ENCODE measurements at regions not wholly inside any gene's neighbourhood (a gene's known extent, or its start where the extent isn't known, plus 50 kb on each side); places are given as distances from the start of the nearest gene placed in this dataset.
A peak's percentile ranks its signal among the peaks of the same experiment; 100 is the strongest.

DNA sequence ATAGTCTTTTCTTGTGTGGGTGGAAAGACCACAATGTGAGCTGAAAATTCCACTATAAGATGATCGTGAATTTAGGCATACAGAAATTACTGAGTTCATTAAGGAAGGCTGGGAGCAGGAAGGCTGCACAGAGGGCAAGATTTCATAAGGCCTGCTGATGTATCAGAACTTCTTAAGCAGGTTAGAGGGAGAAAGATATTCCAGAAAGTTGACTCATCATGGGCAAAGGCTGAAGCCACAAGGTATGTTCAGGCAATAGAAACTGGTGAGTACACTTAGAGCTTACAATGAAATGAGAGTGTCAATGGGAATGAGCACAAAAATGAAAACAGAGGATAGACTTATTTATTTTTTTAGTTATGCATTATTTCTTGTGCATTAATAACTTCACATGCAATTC, 618.6 kb downstream of the CBLN4 start:
- TF ChIP-seq, protein P1, sequence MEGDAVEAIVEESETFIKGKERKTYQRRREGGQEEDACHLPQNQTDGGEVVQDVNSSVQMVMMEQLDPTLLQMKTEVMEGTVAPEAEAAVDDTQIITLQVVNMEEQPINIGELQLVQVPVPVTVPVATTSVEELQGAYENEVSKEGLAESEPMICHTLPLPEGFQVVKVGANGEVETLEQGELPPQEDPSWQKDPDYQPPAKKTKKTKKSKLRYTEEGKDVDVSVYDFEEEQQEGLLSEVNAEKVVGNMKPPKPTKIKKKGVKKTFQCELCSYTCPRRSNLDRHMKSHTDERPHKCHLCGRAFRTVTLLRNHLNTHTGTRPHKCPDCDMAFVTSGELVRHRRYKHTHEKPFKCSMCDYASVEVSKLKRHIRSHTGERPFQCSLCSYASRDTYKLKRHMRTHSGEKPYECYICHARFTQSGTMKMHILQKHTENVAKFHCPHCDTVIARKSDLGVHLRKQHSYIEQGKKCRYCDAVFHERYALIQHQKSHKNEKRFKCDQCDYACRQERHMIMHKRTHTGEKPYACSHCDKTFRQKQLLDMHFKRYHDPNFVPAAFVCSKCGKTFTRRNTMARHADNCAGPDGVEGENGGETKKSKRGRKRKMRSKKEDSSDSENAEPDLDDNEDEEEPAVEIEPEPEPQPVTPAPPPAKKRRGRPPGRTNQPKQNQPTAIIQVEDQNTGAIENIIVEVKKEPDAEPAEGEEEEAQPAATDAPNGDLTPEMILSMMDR (conservative IDR thresholded peaks at IDR 0.05): no peak
- TF ChIP-seq EZH2 (IDR thresholded peaks at IDR 0.05; ENCODE audit: low read depth): no peak
- CTCF ChIA-PET: no interaction called here
- peak in 1 of 2 experiments; percentile 55 for DNase-seq

GRCh38 chr20:55375920-55376319, 629.4 kb downstream of the CBLN4 start:
- Histone ChIP-seq H3K4me3 (no peak overlapping the region), H4K20me1 (ENCODE audit: insufficient read depth) (no peaks in the 10 kb centered on the region; the same call in 1 of the 2 replicates), H3K79me2 (ENCODE audit: low read depth) (no peaks in the 10 kb centered on the region), H3F3A (ENCODE audit: insufficient read depth, low read depth) (no peaks in the 10 kb centered on the region), H3K27ac (no peak overlapping the region), H3K9me3 (ENCODE audit: insufficient read depth, low read depth) (no peaks in the 10 kb centered on the region), H3K36me3 (ENCODE audit: low read depth) (no peaks in the 10 kb centered on the region), H2AFZ (0 out of 2 replicates have a peak overlapping the region, but pooled peaks have one; percentile 3), H3K4me1 (replicated peaks; ENCODE audit: insufficient read depth) (no peaks in the 10 kb centered on the region), H3K9me2 (ENCODE audit: insufficient read depth) (no peaks in the 10 kb centered on the region), H3K4me2 (no peak overlapping the region), H3K27me3 (ENCODE audit: insufficient read depth, low read depth) (no peaks in the 10 kb centered on the region)
- intact Hi-C loops (cut with micrococcal nuclease; ENCODE audit: unreplicated experiment): no loop called here
- no TSS peak for BruUV-seq (replicated peaks)
- DNase-seq: no peak
- no peak for TF ChIP-seq EZH2 (IDR thresholded peaks at IDR 0.05; ENCODE audit: low read depth)
- CTCF ChIA-PET: no interaction called here
- POLR2A ChIA-PET (ENCODE audit: unreplicated experiment): no interaction called here

More for the DNA sequence above, 618.6 kb downstream of the CBLN4 start:
- no peaks in the 10 kb centered on the region for H3K9me3 ChIP-seq (ENCODE audit: insufficient read depth, low read depth)
- H4K20me1 ChIP-seq (ENCODE audit: insufficient read depth): no peaks in the 10 kb centered on the region
- POLR2A ChIA-PET (ENCODE audit: unreplicated experiment): no interaction called here
- H2AFZ ChIP-seq: peak overlapping the region; percentile 9; the same call in 1 of the 2 replicates
- no TSS peak for BruUV-seq (replicated peaks)
- no peak overlapping the region for H3K27ac ChIP-seq
- H3K79me2 ChIP-seq (ENCODE audit: low read depth): no peaks in the 10 kb centered on the region
- no peaks in the 10 kb centered on the region for H3K36me3 ChIP-seq (ENCODE audit: low read depth)
- H3K4me3 ChIP-seq: no peak overlapping the region
- no peaks in the 10 kb centered on the region for H3K9me2 ChIP-seq (ENCODE audit: insufficient read depth)
- intact Hi-C loops (cut with micrococcal nuclease; ENCODE audit: unreplicated experiment): no loop called here
- no peaks in the 10 kb centered on the region; the same call in 1 of the 2 replicates for H3K27me3 ChIP-seq (ENCODE audit: insufficient read depth, low read depth)
- peak overlapping the region; percentile 51 for H3K4me2 ChIP-seq
- no peaks in the 10 kb centered on the region for H3K4me1 ChIP-seq (replicated peaks; ENCODE audit: insufficient read depth)
- H3F3A ChIP-seq (ENCODE audit: insufficient read depth, low read depth): no peaks in the 10 kb centered on the region

DNA sequence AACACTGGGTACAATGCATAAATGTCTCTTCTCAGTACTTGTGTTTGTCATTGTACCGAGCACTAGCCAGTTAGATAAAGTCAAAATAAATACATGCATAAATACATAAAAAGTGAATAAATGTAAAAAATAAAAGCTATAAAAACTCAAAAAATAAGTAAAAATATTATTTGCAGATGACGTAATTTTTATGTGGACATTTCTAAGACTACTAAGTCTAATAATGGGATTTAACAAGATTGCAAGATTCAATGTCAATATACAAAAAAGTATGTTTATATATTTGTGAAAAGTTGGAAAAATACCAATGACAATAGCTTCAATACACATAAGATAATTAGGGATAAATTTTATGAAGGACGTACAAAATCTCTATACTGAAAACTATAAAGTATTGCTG, 639.6 kb downstream of the CBLN4 start:
- no peak for TF ChIP-seq EZH2 (IDR thresholded peaks at IDR 0.05; ENCODE audit: low read depth)
- TF ChIP-seq, protein P1 (conservative IDR thresholded peaks at IDR 0.05): no peak
- intact Hi-C loops (cut with micrococcal nuclease; ENCODE audit: unreplicated experiment): no loop called here
- no peaks in the 10 kb centered on the region for H3K79me2 ChIP-seq (ENCODE audit: low read depth)

DNA sequence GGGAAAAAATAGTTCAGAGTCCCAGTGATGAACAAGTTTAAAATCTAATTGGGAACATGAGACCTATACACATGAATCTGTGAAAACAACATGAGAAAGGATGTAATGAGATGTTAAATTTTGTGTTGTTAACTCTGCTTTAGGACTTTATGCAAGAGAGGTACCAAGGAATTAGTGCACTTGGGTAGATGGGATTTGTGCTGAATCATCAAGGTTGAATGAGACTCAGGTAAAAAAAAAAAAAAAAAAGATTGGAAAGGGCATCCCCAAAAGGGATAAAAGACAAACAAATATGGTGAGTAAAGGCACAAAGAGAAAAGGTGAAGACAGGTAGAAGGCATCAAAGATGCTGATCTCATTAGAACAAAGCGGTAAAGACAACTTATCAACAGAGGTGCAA, 644.4 kb downstream of the CBLN4 start:
- intact Hi-C loops (cut with micrococcal nuclease; ENCODE audit: unreplicated experiment): no loop called here
- BruUV-seq (replicated peaks): no TSS peak
- POLR2A ChIA-PET (ENCODE audit: unreplicated experiment): no interaction called here

More for the DNA sequence above, 639.6 kb downstream of the CBLN4 start:
- ChIA-PET POLR2A (ENCODE audit: unreplicated experiment) (no interaction called here), CTCF (no interaction called here)
- Histone ChIP-seq H3K36me3 (ENCODE audit: low read depth) (no peaks in the 10 kb centered on the region), H3K9me3 (ENCODE audit: insufficient read depth, low read depth) (no peaks in the 10 kb centered on the region), H3K27me3 (ENCODE audit: insufficient read depth, low read depth) (0 out of 2 replicates have a peak, but pooled peaks cover 3% of the 10 kb centered on the region), H4K20me1 (ENCODE audit: insufficient read depth) (no peaks in the 10 kb centered on the region), H3K4me1 (replicated peaks; ENCODE audit: insufficient read depth) (no peaks in the 10 kb centered on the region), H3K27ac (no peak overlapping the region), H3K4me2 (no peak overlapping the region), H3K4me3 (no peak overlapping the region), H2AFZ (no peak overlapping the region), H3F3A (ENCODE audit: insufficient read depth, low read depth) (no peaks in the 10 kb centered on the region), H3K9me2 (ENCODE audit: insufficient read depth) (no peaks in the 10 kb centered on the region)
- no TSS peak for BruUV-seq (replicated peaks)
- no peak for DNase-seq

More for the DNA sequence above, 644.4 kb downstream of the CBLN4 start:
- DNase-seq: no peak
- H3K9me3 ChIP-seq (ENCODE audit: insufficient read depth, low read depth): no peaks in the 10 kb centered on the region
- CTCF ChIA-PET: no interaction called here
- H3K4me2 ChIP-seq: no peak overlapping the region
- no peaks in the 10 kb centered on the region for H3K4me1 ChIP-seq (replicated peaks; ENCODE audit: insufficient read depth)
- H3K79me2 ChIP-seq (ENCODE audit: low read depth): no peaks in the 10 kb centered on the region
- H3F3A ChIP-seq (ENCODE audit: insufficient read depth, low read depth): no peaks in the 10 kb centered on the region
- H2AFZ ChIP-seq: no peak overlapping the region
- H3K4me3 ChIP-seq: no peak overlapping the region
- no peaks in the 10 kb centered on the region for H3K36me3 ChIP-seq (ENCODE audit: low read depth)
- no peak overlapping the region for H3K27ac ChIP-seq
- H3K27me3 ChIP-seq (ENCODE audit: insufficient read depth, low read depth): no peaks in the 10 kb centered on the region
- no peaks in the 10 kb centered on the region for H4K20me1 ChIP-seq (ENCODE audit: insufficient read depth)
- H3K9me2 ChIP-seq (ENCODE audit: insufficient read depth): no peaks in the 10 kb centered on the region
- TF ChIP-seq, protein P1 (conservative IDR thresholded peaks at IDR 0.05): no peak
- no peak for TF ChIP-seq EZH2 (IDR thresholded peaks at IDR 0.05; ENCODE audit: low read depth)

Data from PC-9 (cell line).